ENCODE measurements at regions not wholly inside any gene's neighbourhood (a gene's known extent, or its start where the extent isn't known, plus 50 kb on each side); places are given as distances from the start of the nearest gene placed in this dataset.
"Not testable (repeated sequence)": the region's sequence is repeated elsewhere in the genome, so short reads cannot be mapped to it uniquely, and the experiment has no call there.

- H3K4me1 Mint-ChIP-seq (ENCODE audit: unreplicated experiment) = no peaks in the 10 kb centered on the region
- no peaks in the 10 kb centered on the region for H3K27me3 Mint-ChIP-seq
- TF ChIP-seq CTCF (conservative IDR thresholded peaks at IDR 0.05) = no peak
- H3K36me3 Mint-ChIP-seq = no peaks in the 10 kb centered on the region
- no peak overlapping the region for H3K27ac Mint-ChIP-seq
- H3K9me3 Mint-ChIP-seq = no peaks in the 10 kb centered on the region
- H3K4me3 Mint-ChIP-seq = no peak overlapping the region
- DNase-seq (ENCODE audit: extremely low spot score, unreplicated experiment) = no peak
These were observed 186.0 kb upstream of the FAM241A start for GRCh38 chr4:111959222-111959621.

GRCh38 chr4:111960241-111960667 is 185.0 kb upstream of the FAM241A start:
- Mint-ChIP-seq H3K36me3 (no peaks in the 10 kb centered on the region), H3K9me3 (no peaks in the 10 kb centered on the region), H3K27me3 (no peaks in the 10 kb centered on the region), H3K4me1 (ENCODE audit: unreplicated experiment) (no peaks in the 10 kb centered on the region), H3K27ac (no peak overlapping the region), H3K4me3 (no peak overlapping the region)
- TF ChIP-seq CTCF (conservative IDR thresholded peaks at IDR 0.05) = no peak
- DNase-seq (ENCODE audit: extremely low spot score, unreplicated experiment) = no peak

GRCh38 chr4:111961026-111961425 is 184.2 kb upstream of the FAM241A start:
- not testable (repeated sequence) for H3K9me3 Mint-ChIP-seq; H3K27me3 Mint-ChIP-seq; H3K4me3 Mint-ChIP-seq; H3K36me3 Mint-ChIP-seq; H3K4me1 Mint-ChIP-seq (ENCODE audit: unreplicated experiment); H3K27ac Mint-ChIP-seq; DNase-seq (ENCODE audit: extremely low spot score, unreplicated experiment)

- Mint-ChIP-seq H3K4me3 (no peak overlapping the region), H3K27me3 (no peaks in the 10 kb centered on the region), H3K36me3 (no peaks in the 10 kb centered on the region), H3K4me1 (ENCODE audit: unreplicated experiment) (no peaks in the 10 kb centered on the region), H3K9me3 (no peaks in the 10 kb centered on the region), H3K27ac (no peak overlapping the region)
- TF ChIP-seq CTCF (conservative IDR thresholded peaks at IDR 0.05) = no peak
- no peak for DNase-seq (ENCODE audit: extremely low spot score, unreplicated experiment)
These were observed 183.4 kb upstream of the FAM241A start for GRCh38 chr4:111961809-111962208.

GRCh38 chr4:111963158-111963700 is 182.0 kb upstream of the FAM241A start:
- Mint-ChIP-seq H3K27me3 (no peaks in the 10 kb centered on the region), H3K36me3 (no peaks in the 10 kb centered on the region), H3K4me1 (ENCODE audit: unreplicated experiment) (no peaks in the 10 kb centered on the region)

GRCh38 chr4:111977419-111977965 is 167.8 kb upstream of the FAM241A start:
- H3K4me3 Mint-ChIP-seq = no peak overlapping the region
- H3K27me3 Mint-ChIP-seq = peaks cover 15% of the 10 kb centered on the region
- TF ChIP-seq CTCF (conservative IDR thresholded peaks at IDR 0.05) = no peak
- peaks cover 12% of the 10 kb centered on the region for H3K9me3 Mint-ChIP-seq
- no peaks in the 10 kb centered on the region for H3K36me3 Mint-ChIP-seq
- H3K4me1 Mint-ChIP-seq (ENCODE audit: unreplicated experiment) = no peaks in the 10 kb centered on the region
- no peak for DNase-seq (ENCODE audit: extremely low spot score, unreplicated experiment)
- H3K27ac Mint-ChIP-seq = no peak overlapping the region

More at GRCh38 chr4:111963158-111963700, 182.0 kb upstream of the FAM241A start:
- no peak for DNase-seq (ENCODE audit: extremely low spot score, unreplicated experiment)
- Mint-ChIP-seq H3K27ac (no peak overlapping the region), H3K9me3 (no peaks in the 10 kb centered on the region), H3K4me3 (no peak overlapping the region)
- no peak for TF ChIP-seq CTCF (conservative IDR thresholded peaks at IDR 0.05)

Data from type B pancreatic cell (in vitro differentiated cells).